IPS-18a (cell line): ENCODE measurements at regions not wholly inside any gene's neighbourhood (a gene's known extent, or its start where the extent isn't known, plus 50 kb on each side); places are given as distances from the start of the nearest gene placed in this dataset.

Source experiments
- H3K27ac ChIP-seq: one replicate; pipeline ENCODE4 v1.5.1; 2013; ENCODE audit warnings: low read length
- H3K27me3 ChIP-seq: one replicate; pipeline ENCODE4 v1.6.1; 2013; ENCODE audit warnings: mild to moderate bottlenecking, low read length; ENCODE audit not compliant: control insufficient read depth, insufficient read depth
- H3K36me3 ChIP-seq: one replicate; pipeline ENCODE4 v1.6.1; 2013; ENCODE audit warnings: low read depth, low read length; ENCODE audit not compliant: control insufficient read depth
- H3K4me1 ChIP-seq: one replicate; pipeline ENCODE4 v1.6.1; 2013; ENCODE audit warnings: low read depth, low read length; ENCODE audit not compliant: control insufficient read depth
- H3K4me3 ChIP-seq: one replicate; pipeline ENCODE4 v1.5.1; 2013; ENCODE audit warnings: low read length
- H3K9ac ChIP-seq: one replicate; pipeline ENCODE4 v1.6.1; 2013; ENCODE audit warnings: mild to moderate bottlenecking, low read length, moderate library complexity
- H3K9me3 ChIP-seq: one replicate; pipeline ENCODE4 v1.6.1; 2013; ENCODE audit warnings: low read depth, low read length; ENCODE audit not compliant: control insufficient read depth

- H3K4me3 ChIP-seq: no peak overlapping the region
- H3K27ac ChIP-seq: no peak overlapping the region
- no peak overlapping the region for H3K9ac ChIP-seq
- H3K9me3 ChIP-seq: no peaks in the 10 kb centered on the region
- H3K36me3 ChIP-seq: no peaks in the 10 kb centered on the region
- H3K27me3 ChIP-seq: no peaks in the 10 kb centered on the region
- H3K4me1 ChIP-seq: no peaks in the 10 kb centered on the region
Measured at GRCh38 chr10:78644550-78644949, 424.2 kb upstream of the ZMIZ1 start.

GRCh38 chr10:78645169-78645686 lies 423.5 kb upstream of the ZMIZ1 start:
- Histone ChIP-seq H3K4me1 (no peaks in the 10 kb centered on the region), H3K9me3 (no peaks in the 10 kb centered on the region), H3K27ac (no peak overlapping the region), H3K36me3 (no peaks in the 10 kb centered on the region), H3K27me3 (no peaks in the 10 kb centered on the region), H3K9ac (no peak overlapping the region), H3K4me3 (no peak overlapping the region)

- no peaks in the 10 kb centered on the region for H3K36me3 ChIP-seq
- no peaks in the 10 kb centered on the region for H3K9me3 ChIP-seq
- no peaks in the 10 kb centered on the region for H3K4me1 ChIP-seq
- H3K4me3 ChIP-seq: no peak overlapping the region
- H3K27ac ChIP-seq: no peak overlapping the region
- H3K9ac ChIP-seq: no peak overlapping the region
- no peaks in the 10 kb centered on the region for H3K27me3 ChIP-seq
Measured at GRCh38 chr10:78645975-78646374, 422.8 kb upstream of the ZMIZ1 start.

GRCh38 chr10:78648256-78648860 lies 420.4 kb upstream of the ZMIZ1 start:
- no peak overlapping the region for H3K9ac ChIP-seq
- H3K27ac ChIP-seq: no peak overlapping the region
- H3K4me3 ChIP-seq: no peak overlapping the region

GRCh38 chr10:78649429-78649828 lies 419.3 kb upstream of the ZMIZ1 start:
- Histone ChIP-seq H3K4me3 (no peak overlapping the region), H3K36me3 (no peaks in the 10 kb centered on the region), H3K27ac (no peak overlapping the region), H3K9me3 (no peaks in the 10 kb centered on the region), H3K27me3 (no peaks in the 10 kb centered on the region), H3K9ac (no peak overlapping the region), H3K4me1 (no peaks in the 10 kb centered on the region)

More at GRCh38 chr10:78648256-78648860, 420.4 kb upstream of the ZMIZ1 start:
- no peaks in the 10 kb centered on the region for H3K9me3 ChIP-seq
- no peaks in the 10 kb centered on the region for H3K36me3 ChIP-seq
- no peaks in the 10 kb centered on the region for H3K27me3 ChIP-seq
- H3K4me1 ChIP-seq: no peaks in the 10 kb centered on the region

- Histone ChIP-seq H3K36me3 (no peaks in the 10 kb centered on the region), H3K27me3 (no peaks in the 10 kb centered on the region), H3K4me3 (no peak overlapping the region), H3K4me1 (no peaks in the 10 kb centered on the region), H3K9me3 (no peaks in the 10 kb centered on the region), H3K27ac (no peak overlapping the region), H3K9ac (no peak overlapping the region)
Measured at GRCh38 chr10:78650122-78650521, 418.6 kb upstream of the ZMIZ1 start.

- Histone ChIP-seq H3K4me3 (no peak overlapping the region), H3K9me3 (no peaks in the 10 kb centered on the region), H3K9ac (no peak overlapping the region), H3K36me3 (no peaks in the 10 kb centered on the region), H3K4me1 (no peaks in the 10 kb centered on the region), H3K27ac (no peak overlapping the region), H3K27me3 (no peaks in the 10 kb centered on the region)
Measured at GRCh38 chr10:78651287-78651686, 417.5 kb upstream of the ZMIZ1 start.

- Histone ChIP-seq H3K4me3 (no peak overlapping the region), H3K9me3 (no peaks in the 10 kb centered on the region), H3K27ac (no peak overlapping the region), H3K27me3 (no peaks in the 10 kb centered on the region), H3K4me1 (no peaks in the 10 kb centered on the region), H3K36me3 (no peaks in the 10 kb centered on the region), H3K9ac (no peak overlapping the region)
Measured at GRCh38 chr10:78653555-78653954, 415.2 kb upstream of the ZMIZ1 start.

- H3K27me3 ChIP-seq: no peaks in the 10 kb centered on the region
- no peaks in the 10 kb centered on the region for H3K4me1 ChIP-seq
- no peak overlapping the region for H3K4me3 ChIP-seq
- H3K9ac ChIP-seq: no peak overlapping the region
- no peak overlapping the region for H3K27ac ChIP-seq
- H3K9me3 ChIP-seq: no peaks in the 10 kb centered on the region
- no peaks in the 10 kb centered on the region for H3K36me3 ChIP-seq
Measured at GRCh38 chr10:78654047-78654590, 414.6 kb upstream of the ZMIZ1 start.

- no peak overlapping the region for H3K9ac ChIP-seq
- H3K4me1 ChIP-seq: no peaks in the 10 kb centered on the region
- H3K27me3 ChIP-seq: no peaks in the 10 kb centered on the region
- H3K9me3 ChIP-seq: no peaks in the 10 kb centered on the region
- no peak overlapping the region for H3K27ac ChIP-seq
- no peak overlapping the region for H3K4me3 ChIP-seq
- no peaks in the 10 kb centered on the region for H3K36me3 ChIP-seq
Measured at GRCh38 chr10:78655979-78656378, 412.8 kb upstream of the ZMIZ1 start.

GRCh38 chr10:78656417-78657162 lies 412.2 kb upstream of the ZMIZ1 start:
- Histone ChIP-seq H3K9ac (no peak overlapping the region), H3K36me3 (no peaks in the 10 kb centered on the region), H3K4me1 (no peaks in the 10 kb centered on the region), H3K27me3 (no peaks in the 10 kb centered on the region), H3K27ac (no peak overlapping the region), H3K4me3 (no peak overlapping the region), H3K9me3 (no peaks in the 10 kb centered on the region)
